PC-3 (cell line): ENCODE measurements at regions not wholly inside any gene's neighbourhood (a gene's known extent, or its start where the extent isn't known, plus 50 kb on each side); places are given as distances from the start of the nearest gene placed in this dataset.

Experiments used
- ATAC-seq: fragments of 200-7000 bp; cut with Tn5 transposase; 2 replicates; pipeline ENCODE4 v1.9.1; 2020; ENCODE audit warnings: mild to moderate bottlenecking, moderate library complexity
- BruUV-seq: library from RNA; stranded (reverse); fragments of 400-500 nt; replicated peaks from 2 replicates; lab custom pipeline; 2021; lab: Mats Ljungman, UMichigan
- CTCF ChIA-PET: fragments of 300-600 bp; sonication (Branson Sonifier 250); formaldehyde crosslinking; loops from one replicate; lab custom pipeline; 2022; ENCODE audit warnings: antibody characterized with exemption; lab: Charles Lee
- POLR2A ChIA-PET: fragments of 300-600 bp; sonication (Branson Sonifier 250); formaldehyde crosslinking; loops from one replicate; lab custom pipeline; 2022; ENCODE audit warnings: antibody characterized with exemption; ENCODE audit not compliant: unreplicated experiment; lab: Charles Lee
- DNase-seq: peaks from one replicate; pipeline ENCODE4 v3.0.0-alpha.2; 2015
- H2AFZ ChIP-seq: fragments of 300-600 bp; sonication (generic); 2 replicates; pipeline ENCODE4 v1.6.0; 2016; ENCODE audit warnings: antibody characterized with exemption, low read length
- H3F3A ChIP-seq: fragments of 300-600 bp; sonication (generic); one replicate; pipeline ENCODE4 v1.6.0; 2017; ENCODE audit warnings: antibody characterized with exemption, low read length, control low read depth, mild to moderate bottlenecking; ENCODE audit not compliant: unreplicated experiment
- H3K27ac ChIP-seq: fragments of 300-600 bp; sonication (generic); 2 replicates; pipeline ENCODE4 v1.5.1; 2016; ENCODE audit warnings: mild to moderate bottlenecking, low read length
- H3K27me3 ChIP-seq: fragments of 300-600 bp; sonication (generic); 2 replicates; pipeline ENCODE4 v1.6.1; 2016; ENCODE audit warnings: low read length, mixed read lengths
- H3K36me3 ChIP-seq: fragments of 300-600 bp; sonication (generic); 2 replicates; pipeline ENCODE4 v1.6.1; 2016; ENCODE audit warnings: low read depth, mixed run types, low read length, mixed read lengths
- H3K4me1 ChIP-seq: fragments of 300-600 bp; sonication (generic); 2 replicates; pipeline ENCODE4 v1.5.1; 2016; ENCODE audit warnings: low read length; ENCODE audit not compliant: insufficient read depth
- H3K4me2 ChIP-seq: fragments of 300-600 bp; sonication (generic); 2 replicates; pipeline ENCODE4 v1.6.0; 2016; ENCODE audit warnings: low read length
- H3K4me3 ChIP-seq: fragments of 300-600 bp; sonication (generic); 2 replicates; pipeline ENCODE4 v1.5.1; 2016; ENCODE audit warnings: mild to moderate bottlenecking, low read length, mixed read lengths
- H3K79me2 ChIP-seq: fragments of 300-600 bp; sonication (generic); 2 replicates; pipeline ENCODE4 v1.6.1; 2017; ENCODE audit warnings: low read length, mixed read lengths
- H3K9ac ChIP-seq: fragments of 300-600 bp; sonication (generic); 2 replicates; pipeline ENCODE4 v1.6.0; 2016; ENCODE audit warnings: mild to moderate bottlenecking, low read length
- H3K9me2 ChIP-seq: fragments of 300-600 bp; sonication (generic); replicated peaks from 2 replicates; pipeline ENCODE4 v1.6.1; 2016; ENCODE audit warnings: mixed run types, low read length, mixed read lengths
- H3K9me3 ChIP-seq: fragments of 300-600 bp; sonication (generic); 2 replicates; pipeline ENCODE4 v1.6.1; 2016; ENCODE audit warnings: low read length, mixed read lengths
- H4K20me1 ChIP-seq: fragments of 300-600 bp; sonication (generic); 2 replicates; pipeline ENCODE4 v1.6.1; 2016; ENCODE audit warnings: low read length, mixed read lengths
- CTCF ChIP-seq: fragments of 300-600 bp; sonication (generic); conservative IDR thresholded peaks from 2 replicates; pipeline ENCODE4 v1.5.1; 2017; ENCODE audit warnings: antibody characterized with exemption, low read depth, mild to moderate bottlenecking, low read length
- EZH2 ChIP-seq: fragments of 300-600 bp; sonication (generic); IDR thresholded peaks from one replicate; pipeline ENCODE4 v1.6.1; 2017; ENCODE audit warnings: antibody characterized with exemption, mild to moderate bottlenecking, low read length; ENCODE audit not compliant: unreplicated experiment
- EZH2phosphoT487 ChIP-seq: fragments of 300-600 bp; sonication (generic); IDR thresholded peaks from 2 replicates; pipeline ENCODE4 v1.6.1; 2018; ENCODE audit warnings: mild to moderate bottlenecking, antibody characterized with exemption, low read length, borderline replicate concordance
- intact Hi-C: fragments of 100-400 bp; cut with micrococcal nuclease; formaldehyde crosslinking; loops from 2 replicates; pipeline ENCODE4 v1.9.0; 2023

- Histone ChIP-seq H2AFZ (no peak overlapping the region), H3K27ac (no peak overlapping the region), H3K79me2 (no peaks in the 10 kb centered on the region), H3F3A (no peaks in the 10 kb centered on the region), H3K36me3 (no peaks in the 10 kb centered on the region), H3K4me3 (no peak overlapping the region), H4K20me1 (no peaks in the 10 kb centered on the region), H3K4me1 (no peaks in the 10 kb centered on the region), H3K4me2 (no peak overlapping the region), H3K27me3 (no peaks in the 10 kb centered on the region), H3K9me3 (no peaks in the 10 kb centered on the region), H3K9ac (no peak overlapping the region), H3K9me2 (no peaks in the 10 kb centered on the region)
- ChIA-PET POLR2A (no interaction called here), CTCF (no interaction called here)
- DNase-seq (peak; percentile 42), ATAC-seq (no peak)
- no peak for TF ChIP-seq CTCF
- TF ChIP-seq EZH2: no peak
- TF ChIP-seq EZH2phosphoT487: no peak
- no TSS peak for BruUV-seq
- intact Hi-C loops: no loop called here
Measured at GRCh38 chr3:111472556-111472955, 69.4 kb upstream of the CD96 start.

- Histone ChIP-seq H2AFZ (no peak overlapping the region), H3K9me3 (no peaks in the 10 kb centered on the region), H3K4me1 (no peaks in the 10 kb centered on the region), H3F3A (no peaks in the 10 kb centered on the region), H3K4me2 (no peak overlapping the region), H3K27me3 (no peaks in the 10 kb centered on the region), H3K36me3 (no peaks in the 10 kb centered on the region), H3K27ac (no peak overlapping the region), H3K9ac (no peak overlapping the region), H4K20me1 (no peaks in the 10 kb centered on the region), H3K79me2 (no peaks in the 10 kb centered on the region), H3K9me2 (no peaks in the 10 kb centered on the region), H3K4me3 (no peak overlapping the region)
- ATAC-seq: no peak
- TF ChIP-seq EZH2phosphoT487 (no peak), CTCF (no peak), EZH2 (no peak)
- DNase-seq: no peak
- CTCF ChIA-PET: no interaction called here
- no TSS peak for BruUV-seq
- POLR2A ChIA-PET: no interaction called here
- intact Hi-C loops: no loop called here
Measured at GRCh38 chr3:111473550-111473949, 68.4 kb upstream of the CD96 start.

DNA sequence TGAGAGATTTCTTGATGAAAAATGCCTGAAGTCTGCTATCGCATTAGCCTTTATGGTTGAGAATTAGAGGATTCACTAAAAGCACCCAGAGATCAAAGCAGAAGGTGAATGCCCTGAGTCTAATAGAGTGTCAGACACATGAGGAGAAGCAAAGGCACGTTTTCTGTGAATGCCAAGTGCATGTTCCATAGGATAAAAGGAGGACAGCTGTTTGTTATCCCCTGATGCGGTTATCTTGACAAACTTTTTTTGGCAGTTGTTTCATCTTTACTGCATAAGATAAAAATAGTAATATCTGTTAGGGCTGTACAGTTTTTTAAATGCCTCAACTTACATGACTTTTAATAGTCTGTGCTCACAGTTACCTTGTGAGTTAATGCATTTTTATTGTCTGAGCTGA lies 65.3 kb upstream of the CD96 start:
- Histone ChIP-seq H3K4me2 (no peak overlapping the region), H3K4me3 (no peak overlapping the region), H3K4me1 (no peaks in the 10 kb centered on the region), H3K36me3 (no peaks in the 10 kb centered on the region), H3K9ac (no peak overlapping the region), H3F3A (no peaks in the 10 kb centered on the region), H3K9me2 (no peaks in the 10 kb centered on the region), H4K20me1 (no peaks in the 10 kb centered on the region), H3K79me2 (no peaks in the 10 kb centered on the region), H3K9me3 (no peaks in the 10 kb centered on the region), H3K27me3 (no peaks in the 10 kb centered on the region), H3K27ac (no peak overlapping the region), H2AFZ (no peak overlapping the region)
- ChIA-PET POLR2A (no interaction called here), CTCF (no interaction called here)
- no TSS peak for BruUV-seq
- intact Hi-C loops: no loop called here
- TF ChIP-seq EZH2: no peak
- no peak for TF ChIP-seq CTCF
- TF ChIP-seq EZH2phosphoT487: no peak
- DNase-seq (no peak), ATAC-seq (no peak)
